AG08396 (cell line): ENCODE measurements at regions not wholly inside any gene's neighbourhood (a gene's known extent, or its start where the extent isn't known, plus 50 kb on each side); places are given as distances from the start of the nearest gene placed in this dataset.
"Not testable (repeated sequence)": the region's sequence is repeated elsewhere in the genome, so short reads cannot be mapped to it uniquely, and the experiment has no call there.

Experiments used
- DNase-seq: peaks from one replicate; pipeline ENCODE4 v3.0.0; 2012; ENCODE audit warnings: low spot score, mixed read lengths

- DNase-seq, result no peak
These were observed 103.9 kb upstream of the SOX21 start for GRCh38 chr13:94816256-94816655.

GRCh38 chr13:94813920-94814475 lies 101.7 kb upstream of the SOX21 start:
- DNase-seq, result no peak

GRCh38 chr13:94811753-94812152 lies 99.4 kb upstream of the SOX21 start:
- DNase-seq, result no peak

GRCh38 chr13:94800423-94800822 lies 88.1 kb upstream of the SOX21 start:
- no peak for DNase-seq

- DNase-seq, result no peak
These were observed 87.0 kb upstream of the SOX21 start for GRCh38 chr13:94799299-94799698.

GRCh38 chr13:94798738-94799137 lies 86.4 kb upstream of the SOX21 start:
- DNase-seq, result no peak

GRCh38 chr13:94795292-94795691 lies 82.9 kb upstream of the SOX21 start:
- no peak for DNase-seq

GRCh38 chr13:94786246-94786645 lies 73.9 kb upstream of the SOX21 start:
- DNase-seq, result not testable (repeated sequence)

- no peak for DNase-seq
These were observed 71.7 kb upstream of the SOX21 start for GRCh38 chr13:94784066-94784465.

- DNase-seq, result no peak
These were observed 71.1 kb upstream of the SOX21 start for GRCh38 chr13:94783489-94783888.

- no peak for DNase-seq
These were observed 68.1 kb upstream of the SOX21 start for GRCh38 chr13:94780421-94780820.

GRCh38 chr13:94778986-94779385 lies 66.6 kb upstream of the SOX21 start:
- DNase-seq, result no peak

- no peak for DNase-seq
These were observed 66.2 kb upstream of the SOX21 start for GRCh38 chr13:94778585-94778984.

GRCh38 chr13:94776956-94777355 lies 64.6 kb upstream of the SOX21 start:
- no peak for DNase-seq

GRCh38 chr13:94776300-94776699 lies 64.0 kb upstream of the SOX21 start:
- DNase-seq, result no peak

GRCh38 chr13:94765814-94766213 lies 53.5 kb upstream of the SOX21 start:
- no peak for DNase-seq

- no peak for DNase-seq
These were observed 52.4 kb upstream of the SOX21 start for GRCh38 chr13:94764576-94765321.
